ENCODE measurements at regions not wholly inside any gene's neighbourhood (a gene's known extent, or its start where the extent isn't known, plus 50 kb on each side); places are given as distances from the start of the nearest gene placed in this dataset.

GRCh38 chr14:84420221-84420620 lies 1109.7 kb upstream of the FLRT2 start:
- no peaks in the 10 kb centered on the region for H3K4me1 ChIP-seq
- H3K4me3 ChIP-seq, result no peak overlapping the region
- H3K9me3 ChIP-seq (replicated peaks), result no peaks in the 10 kb centered on the region
- no peaks in the 10 kb centered on the region for H3K27me3 ChIP-seq
- no peak for DNase-seq
- H3K27ac ChIP-seq, result no peak overlapping the region
- H3K36me3 ChIP-seq, result no peaks in the 10 kb centered on the region

DNA sequence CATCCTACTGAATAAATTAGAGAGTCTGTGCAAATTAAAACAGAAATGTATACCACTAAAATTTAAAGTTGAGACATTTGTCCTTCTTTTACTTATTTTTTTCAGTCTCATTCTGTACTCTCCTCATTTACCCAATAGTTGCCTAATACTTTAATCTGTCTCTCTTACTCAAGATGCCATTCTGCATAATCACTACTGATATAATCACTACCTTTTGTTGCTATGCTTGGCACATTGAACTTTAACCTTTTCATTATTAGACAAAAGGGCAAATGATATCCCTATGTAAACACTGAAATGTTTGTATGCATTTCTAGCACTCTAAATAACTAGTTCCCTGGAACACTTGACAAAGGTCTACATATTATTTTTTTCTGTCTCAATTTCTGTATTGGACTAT lies 1108.3 kb upstream of the FLRT2 start:
- Histone ChIP-seq H3K27ac (no peak overlapping the region), H3K4me3 (no peak overlapping the region), H3K36me3 (no peaks in the 10 kb centered on the region), H3K27me3 (no peaks in the 10 kb centered on the region), H3K4me1 (no peaks in the 10 kb centered on the region), H3K9me3 (replicated peaks) (no peaks in the 10 kb centered on the region)
- DNase-seq, result no peak

- H3K27me3 ChIP-seq, result no peaks in the 10 kb centered on the region
- DNase-seq, result no peak
- H3K27ac ChIP-seq, result no peak overlapping the region
- H3K4me1 ChIP-seq, result no peaks in the 10 kb centered on the region
- H3K4me3 ChIP-seq, result no peak overlapping the region
- H3K9me3 ChIP-seq (replicated peaks), result no peaks in the 10 kb centered on the region
- no peaks in the 10 kb centered on the region for H3K36me3 ChIP-seq
Measured at GRCh38 chr14:84425968-84426367, 1104.0 kb upstream of the FLRT2 start.

GRCh38 chr14:84432676-84433075 lies 1097.3 kb upstream of the FLRT2 start:
- Histone ChIP-seq H3K4me1 (no peaks in the 10 kb centered on the region), H3K4me3 (no peak overlapping the region), H3K27ac (no peak overlapping the region), H3K27me3 (no peaks in the 10 kb centered on the region), H3K9me3 (replicated peaks) (no peaks in the 10 kb centered on the region), H3K36me3 (no peaks in the 10 kb centered on the region)
- DNase-seq, result no peak

DNA sequence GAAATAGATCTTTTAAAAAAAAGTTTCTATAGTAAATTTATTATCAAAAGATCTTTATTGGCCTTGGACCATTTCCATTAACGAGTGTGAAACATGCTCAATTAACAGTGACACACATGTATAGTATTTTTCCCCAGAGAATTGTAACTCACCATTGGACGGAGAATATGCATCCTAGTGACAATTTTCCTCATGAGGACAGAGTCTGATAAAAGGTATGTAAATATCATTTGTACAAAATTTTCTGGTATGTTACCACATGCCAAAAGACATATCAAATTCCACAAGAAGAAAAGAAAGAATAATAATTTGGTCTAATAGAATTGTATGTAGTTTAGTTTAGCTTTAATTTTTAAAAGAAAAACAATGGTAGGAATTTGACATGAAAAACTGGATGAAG lies 1096.0 kb upstream of the FLRT2 start:
- no peaks in the 10 kb centered on the region for H3K27me3 ChIP-seq
- H3K4me3 ChIP-seq, result no peak overlapping the region
- H3K36me3 ChIP-seq, result no peaks in the 10 kb centered on the region
- H3K4me1 ChIP-seq, result no peaks in the 10 kb centered on the region
- no peak overlapping the region for H3K27ac ChIP-seq
- DNase-seq, result no peak
- no peaks in the 10 kb centered on the region for H3K9me3 ChIP-seq (replicated peaks)

- no peaks in the 10 kb centered on the region for H3K36me3 ChIP-seq
- H3K4me1 ChIP-seq, result no peaks in the 10 kb centered on the region
Measured at GRCh38 chr14:84435820-84436324, 1094.1 kb upstream of the FLRT2 start.

GRCh38 chr14:84436528-84436927 lies 1093.4 kb upstream of the FLRT2 start:
- Histone ChIP-seq H3K36me3 (no peaks in the 10 kb centered on the region), H3K27me3 (no peaks in the 10 kb centered on the region), H3K9me3 (replicated peaks) (no peaks in the 10 kb centered on the region), H3K4me3 (no peak overlapping the region), H3K4me1 (no peaks in the 10 kb centered on the region), H3K27ac (no peak overlapping the region)
- no peak for DNase-seq

More at GRCh38 chr14:84435820-84436324, 1094.1 kb upstream of the FLRT2 start:
- Histone ChIP-seq H3K4me3 (no peak overlapping the region), H3K9me3 (replicated peaks) (no peaks in the 10 kb centered on the region), H3K27ac (no peak overlapping the region), H3K27me3 (no peaks in the 10 kb centered on the region)
- DNase-seq, result no peak

DNA sequence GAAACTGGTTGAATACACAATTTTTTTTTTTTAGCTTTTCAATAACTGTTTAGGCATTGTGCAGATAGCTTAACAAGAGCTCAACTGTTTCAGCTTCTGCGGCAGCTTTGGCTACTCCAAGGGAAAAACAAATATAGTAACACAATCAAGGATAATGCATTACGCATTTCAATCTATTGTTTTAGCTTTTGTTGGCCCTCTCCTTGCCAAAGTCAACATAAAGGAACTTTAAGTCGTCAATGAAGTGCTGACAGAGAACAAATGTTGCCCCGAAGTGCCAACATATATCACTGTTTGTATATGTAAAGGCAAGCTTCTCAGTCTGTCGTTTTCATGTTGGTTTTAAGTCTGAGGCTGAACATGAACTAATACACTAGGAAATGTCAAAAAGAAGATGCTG lies 1087.4 kb upstream of the FLRT2 start:
- H3K9me3 ChIP-seq (replicated peaks), result no peaks in the 10 kb centered on the region
- H3K4me3 ChIP-seq, result no peak overlapping the region
- no peak overlapping the region for H3K27ac ChIP-seq
- H3K27me3 ChIP-seq, result no peaks in the 10 kb centered on the region
- H3K4me1 ChIP-seq, result no peaks in the 10 kb centered on the region
- peak in 1 of 2 experiments; percentile 6 for DNase-seq
- no peaks in the 10 kb centered on the region for H3K36me3 ChIP-seq

GRCh38 chr14:84445486-84445885 lies 1084.5 kb upstream of the FLRT2 start:
- Histone ChIP-seq H3K9me3 (replicated peaks) (no peaks in the 10 kb centered on the region), H3K27ac (no peak overlapping the region), H3K4me3 (no peak overlapping the region), H3K4me1 (no peaks in the 10 kb centered on the region), H3K27me3 (no peaks in the 10 kb centered on the region), H3K36me3 (no peaks in the 10 kb centered on the region)
- DNase-seq, result no peak

DNA sequence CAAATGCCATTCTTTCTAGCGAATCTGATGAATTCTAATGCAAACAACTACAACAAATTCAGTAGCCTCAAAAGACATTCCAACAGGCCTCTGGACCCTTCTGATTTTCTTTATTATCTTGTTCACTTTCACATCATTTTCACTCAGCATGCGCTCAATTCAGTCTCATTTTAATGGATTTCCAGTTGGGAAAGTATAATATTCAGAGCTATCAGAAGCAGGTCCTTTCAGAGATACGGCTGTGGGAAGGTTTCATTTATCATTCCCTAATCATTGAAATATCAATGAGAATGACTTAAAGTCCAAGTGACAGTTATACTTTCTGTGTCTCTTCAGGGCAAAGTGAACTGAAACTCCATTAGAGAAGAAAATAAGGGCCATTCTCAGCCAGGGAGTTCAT lies 1083.7 kb upstream of the FLRT2 start:
- Histone ChIP-seq H3K27me3 (no peaks in the 10 kb centered on the region), H3K4me3 (no peak overlapping the region), H3K27ac (no peak overlapping the region), H3K4me1 (no peaks in the 10 kb centered on the region), H3K9me3 (replicated peaks) (no peaks in the 10 kb centered on the region), H3K36me3 (no peaks in the 10 kb centered on the region)
- DNase-seq, result no peak

- Histone ChIP-seq H3K9me3 (replicated peaks) (no peaks in the 10 kb centered on the region), H3K27ac (no peak overlapping the region), H3K4me3 (no peak overlapping the region), H3K27me3 (no peaks in the 10 kb centered on the region), H3K36me3 (no peaks in the 10 kb centered on the region), H3K4me1 (no peaks in the 10 kb centered on the region)
- no peak for DNase-seq
Measured at GRCh38 chr14:84453307-84453950, 1076.5 kb upstream of the FLRT2 start.

DNA sequence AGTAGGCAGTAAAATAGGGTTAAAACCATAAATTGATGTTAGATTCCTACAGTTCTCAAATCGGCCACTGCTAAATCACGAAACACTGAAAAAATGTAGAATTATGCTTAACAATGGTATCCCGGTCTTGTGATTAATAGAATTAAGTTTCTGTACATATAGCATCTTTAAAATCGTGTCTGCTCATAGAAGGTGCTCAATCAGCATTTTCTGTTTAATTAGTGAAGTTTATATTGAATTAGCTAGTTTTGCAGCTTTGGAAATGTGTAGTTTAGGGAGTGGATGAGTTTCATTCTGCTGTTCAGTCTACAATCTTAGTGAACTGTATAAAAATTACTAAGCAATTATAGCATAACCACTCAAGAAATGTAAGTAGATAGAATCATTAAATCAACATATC lies 1075.8 kb upstream of the FLRT2 start:
- H3K27me3 ChIP-seq, result no peaks in the 10 kb centered on the region
- no peaks in the 10 kb centered on the region for H3K4me1 ChIP-seq
- no peak overlapping the region for H3K27ac ChIP-seq
- H3K36me3 ChIP-seq, result no peaks in the 10 kb centered on the region
- DNase-seq, result no peak
- H3K4me3 ChIP-seq, result no peak overlapping the region
- H3K9me3 ChIP-seq (replicated peaks), result no peaks in the 10 kb centered on the region

DNA sequence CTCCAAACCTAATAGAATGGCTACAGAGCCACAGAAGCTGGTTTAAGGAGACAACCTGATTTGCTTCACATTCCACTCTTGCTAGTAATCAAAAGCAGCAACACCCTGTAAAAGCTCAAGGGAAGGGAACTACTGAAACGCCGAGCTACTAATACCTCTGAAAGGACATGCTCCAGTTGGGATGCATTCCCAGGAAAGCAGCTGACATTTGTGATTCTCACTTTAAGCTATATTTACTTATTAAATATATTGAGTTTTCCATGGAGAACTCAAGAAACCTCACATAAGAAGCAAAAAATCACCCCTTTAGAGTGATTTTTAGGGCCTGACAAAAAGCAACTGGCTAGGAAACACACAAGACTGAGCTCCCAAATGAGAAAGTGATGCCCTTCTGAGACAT lies 1073.0 kb upstream of the FLRT2 start:
- H3K9me3 ChIP-seq (replicated peaks), result no peaks in the 10 kb centered on the region
- DNase-seq, result no peak
- H3K27me3 ChIP-seq, result no peaks in the 10 kb centered on the region
- H3K27ac ChIP-seq, result no peak overlapping the region
- H3K36me3 ChIP-seq, result no peaks in the 10 kb centered on the region
- no peak overlapping the region for H3K4me3 ChIP-seq
- no peaks in the 10 kb centered on the region for H3K4me1 ChIP-seq

DNA sequence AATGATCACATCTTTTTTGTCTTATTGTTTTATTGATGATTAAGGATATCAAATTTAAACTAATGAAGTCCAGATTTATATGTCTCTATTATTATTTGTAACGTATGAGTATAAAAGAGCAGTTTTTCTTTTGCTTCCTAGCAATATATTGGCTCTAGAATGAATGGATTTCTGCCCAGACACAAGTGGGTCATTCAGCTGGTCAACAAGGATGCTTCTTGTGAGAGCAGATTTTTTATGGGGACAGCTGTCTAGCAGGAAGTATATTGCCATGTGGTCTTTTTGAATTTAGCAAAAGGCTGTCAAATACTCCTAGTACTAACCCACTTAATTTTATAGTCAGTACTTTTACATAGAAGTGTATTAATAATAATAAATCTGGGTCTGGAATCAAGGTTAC lies 1071.1 kb upstream of the FLRT2 start:
- peak in 1 of 2 experiments; percentile 7 for DNase-seq
- Histone ChIP-seq H3K36me3 (no peaks in the 10 kb centered on the region), H3K27me3 (no peaks in the 10 kb centered on the region), H3K9me3 (replicated peaks) (no peaks in the 10 kb centered on the region), H3K27ac (no peak overlapping the region), H3K4me3 (no peak overlapping the region), H3K4me1 (no peaks in the 10 kb centered on the region)

GRCh38 chr14:84465880-84466279 lies 1064.1 kb upstream of the FLRT2 start:
- Histone ChIP-seq H3K27me3 (no peaks in the 10 kb centered on the region), H3K27ac (no peak overlapping the region), H3K4me1 (peaks cover 4% of the 10 kb centered on the region; the same call in 1 of the 2 replicates), H3K36me3 (no peaks in the 10 kb centered on the region), H3K9me3 (replicated peaks) (no peaks in the 10 kb centered on the region), H3K4me3 (no peak overlapping the region)
- no peak for DNase-seq

- Histone ChIP-seq H3K27ac (no peak overlapping the region), H3K4me1 (peaks cover 4% of the 10 kb centered on the region; the same call in 1 of the 2 replicates), H3K9me3 (replicated peaks) (no peaks in the 10 kb centered on the region), H3K4me3 (no peak overlapping the region), H3K36me3 (no peaks in the 10 kb centered on the region), H3K27me3 (no peaks in the 10 kb centered on the region)
- DNase-seq, result peak; percentile 28 to 34
Measured at GRCh38 chr14:84468153-84468552, 1061.8 kb upstream of the FLRT2 start.
